Keratinocyte (primary cell): ENCODE measurements at regions not wholly inside any gene's neighbourhood (a gene's known extent, or its start where the extent isn't known, plus 50 kb on each side); places are given as distances from the start of the nearest gene placed in this dataset.

Experiments used
- DNase-seq: peaks from one replicate; pipeline ENCODE4 v3.0.0-alpha.2; 2011; ENCODE audit warnings: low read depth, missing footprints, low spot score
- FAIRE-seq: peaks from 2 replicates; lab custom pipeline; 2011; peaks lifted over from hg19 to GRCh38; lab: Jason Lieb, UNC
- H2AFZ ChIP-seq: 2 replicates; pipeline ENCODE4 v1.6.0; 2012; ENCODE audit warnings: low read length, control low read depth, inconsistent platforms; ENCODE audit not compliant: control insufficient read depth
- H3K27ac ChIP-seq: 2 replicates; pipeline ENCODE4 v1.5.1; 2011; ENCODE audit warnings: low read length; ENCODE audit not compliant: control insufficient read depth, insufficient read depth
- H3K27me3 ChIP-seq: 3 replicates; pipeline ENCODE4 v1.6.0; 2011; ENCODE audit warnings: low read length; ENCODE audit not compliant: control insufficient read depth, insufficient read depth; ENCODE audit errors: extremely low read depth
- H3K36me3 ChIP-seq, 2 experiments: 2 replicates in 1 of 2; 3 replicates in 1 of 2; pipeline ENCODE4 v1.5.1; 2011; ENCODE audit warnings: low read length in 2 of 2, mild to moderate bottlenecking in 1 of 2; ENCODE audit not compliant: control insufficient read depth in 2 of 2, insufficient read depth in 2 of 2; ENCODE audit errors: extremely low read depth in 1 of 2
- H3K4me1 ChIP-seq: 3 replicates; pipeline ENCODE4 v1.5.1; 2011; ENCODE audit warnings: low read length; ENCODE audit not compliant: control insufficient read depth, insufficient read depth; ENCODE audit errors: extremely low read depth
- H3K4me2 ChIP-seq: 3 replicates; pipeline ENCODE4 v1.6.0; 2011; ENCODE audit warnings: low read depth, low read length; ENCODE audit not compliant: control insufficient read depth, insufficient read depth; ENCODE audit errors: extremely low read depth
- H3K4me3 ChIP-seq, 3 experiments: fragments of 200-600 bp in 1 of 3; sonication (generic) in 1 of 3; 2 replicates in 2 of 3; 3 replicates in 1 of 3; pipeline ENCODE4 v1.5.1; 2011 to 2016; ENCODE audit warnings: low read length in 3 of 3, mild to moderate bottlenecking in 3 of 3, control low read depth in 2 of 3, inconsistent platforms in 1 of 3, low read depth in 1 of 3, mixed read lengths in 1 of 3, mixed run types in 1 of 3, moderate library complexity in 1 of 3; ENCODE audit not compliant: control insufficient read depth in 2 of 3, insufficient read depth in 2 of 3; ENCODE audit errors: extremely low read depth in 1 of 3
- H3K79me2 ChIP-seq: 2 replicates; pipeline ENCODE4 v1.6.0; 2012; ENCODE audit warnings: low read length; ENCODE audit not compliant: control insufficient read depth, insufficient read depth
- H3K9ac ChIP-seq: 3 replicates; pipeline ENCODE4 v1.6.0; 2011; ENCODE audit warnings: low read length; ENCODE audit not compliant: control insufficient read depth, insufficient read depth; ENCODE audit errors: extremely low read depth
- H3K9me1 ChIP-seq: 3 replicates; pipeline ENCODE4 v1.6.0; 2011; ENCODE audit warnings: low read length; ENCODE audit not compliant: control insufficient read depth, insufficient read depth; ENCODE audit errors: extremely low read depth
- H3K9me3 ChIP-seq: 2 replicates; pipeline ENCODE4 v1.5.1; 2012; ENCODE audit warnings: low read depth, low read length; ENCODE audit not compliant: control insufficient read depth
- H4K20me1 ChIP-seq: 3 replicates; pipeline ENCODE4 v1.6.0; 2011; ENCODE audit warnings: low read length; ENCODE audit not compliant: control insufficient read depth, insufficient read depth; ENCODE audit errors: extremely low read depth
- EZH2 ChIP-seq: IDR thresholded peaks from one replicate; pipeline ENCODE4 v1.6.1; 2012; ENCODE audit warnings: inconsistent platforms, mild to moderate bottlenecking, low read length, moderate library complexity
- dilution Hi-C: fragments of 300-500 bp; cut with MboI; formaldehyde crosslinking; loops from one replicate; pipeline ENCODE4 v1.7.0; 2020; ENCODE audit warnings: low sequenced_read_pairs; ENCODE audit not compliant: extremely low pct_ligation_motif_present
- TF ChIP-seq, protein P1 (sequence below), 3 experiments: IDR thresholded peaks in 1 of 3; conservative IDR thresholded peaks in 1 of 3; optimal IDR thresholded peaks in 1 of 3; 2 replicates in 2 of 3; 3 replicates in 1 of 3; pipeline versions ENCODE3 to v1.5.1; 2011; ENCODE audit warnings: low read length in 3 of 3, mild to moderate bottlenecking in 3 of 3, moderate library complexity in 2 of 3, control low read depth in 1 of 3, inconsistent platforms in 1 of 3; ENCODE audit not compliant: insufficient read depth in 2 of 3; ENCODE audit errors: extremely low read depth in 1 of 3

DNA sequence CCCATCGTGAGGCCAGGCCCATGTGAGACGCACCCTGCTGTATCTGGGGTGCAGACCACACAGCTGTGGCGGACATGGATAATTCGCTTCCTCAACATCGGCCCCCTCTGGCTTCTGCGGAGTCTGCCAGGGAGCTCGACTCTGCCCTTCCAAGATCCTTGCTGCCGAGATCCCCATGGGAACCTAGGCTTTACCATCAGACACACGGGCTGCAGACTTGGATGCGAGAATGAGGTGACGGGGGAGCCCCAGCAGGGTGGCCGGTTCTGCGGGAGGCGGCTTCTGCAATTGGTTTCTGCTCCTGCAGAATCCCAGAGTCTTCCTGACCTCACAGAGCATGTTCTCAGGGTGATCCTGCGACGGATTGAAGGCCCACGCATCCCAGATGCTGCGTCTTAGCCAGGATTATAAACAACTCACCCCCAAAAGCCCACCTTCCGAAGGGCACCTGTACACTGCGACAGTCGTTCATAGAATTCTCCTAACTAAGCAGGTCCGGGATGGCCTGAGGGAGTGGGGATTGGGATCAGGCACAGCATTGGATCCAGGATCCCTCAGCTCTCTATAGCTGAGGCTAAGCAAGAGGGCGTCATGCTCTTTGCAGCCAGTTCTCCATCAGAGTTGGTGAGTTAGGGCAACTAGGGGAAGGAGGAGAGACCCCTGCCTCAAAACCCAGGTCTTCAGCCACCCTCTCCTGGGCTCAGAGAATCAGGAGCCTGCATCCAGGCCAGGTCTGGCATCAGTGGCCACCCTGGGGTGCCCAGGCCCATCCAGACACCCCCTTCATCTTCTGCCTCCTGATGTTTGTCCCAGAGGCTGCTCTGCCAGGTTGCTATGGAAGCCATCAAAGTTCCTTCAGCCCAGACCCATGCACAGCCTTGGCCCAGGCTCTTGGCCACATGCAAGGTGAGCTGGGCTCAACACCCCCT, 74.7 kb upstream of the SNTG2 start:
- Histone ChIP-seq H3K27me3 (no peaks in the 10 kb centered on the region), H3K27ac (no peak overlapping the region), H3K9me3 (peaks cover 11% of the 10 kb centered on the region), H3K9ac (no peak overlapping the region), H4K20me1 (no peaks in the 10 kb centered on the region), H2AFZ (no peak overlapping the region), H3K79me2 (no peaks in the 10 kb centered on the region), H3K36me3 (no peaks in the 10 kb centered on the region), H3K9me1 (no peaks in the 10 kb centered on the region), H3K4me1 (no peaks in the 10 kb centered on the region), H3K4me3 (no peak overlapping the region), H3K4me2 (no peak overlapping the region)
- DNase-seq (no peak), FAIRE-seq (no peak)
- dilution Hi-C loops = no loop called here
- TF ChIP-seq, protein P1, sequence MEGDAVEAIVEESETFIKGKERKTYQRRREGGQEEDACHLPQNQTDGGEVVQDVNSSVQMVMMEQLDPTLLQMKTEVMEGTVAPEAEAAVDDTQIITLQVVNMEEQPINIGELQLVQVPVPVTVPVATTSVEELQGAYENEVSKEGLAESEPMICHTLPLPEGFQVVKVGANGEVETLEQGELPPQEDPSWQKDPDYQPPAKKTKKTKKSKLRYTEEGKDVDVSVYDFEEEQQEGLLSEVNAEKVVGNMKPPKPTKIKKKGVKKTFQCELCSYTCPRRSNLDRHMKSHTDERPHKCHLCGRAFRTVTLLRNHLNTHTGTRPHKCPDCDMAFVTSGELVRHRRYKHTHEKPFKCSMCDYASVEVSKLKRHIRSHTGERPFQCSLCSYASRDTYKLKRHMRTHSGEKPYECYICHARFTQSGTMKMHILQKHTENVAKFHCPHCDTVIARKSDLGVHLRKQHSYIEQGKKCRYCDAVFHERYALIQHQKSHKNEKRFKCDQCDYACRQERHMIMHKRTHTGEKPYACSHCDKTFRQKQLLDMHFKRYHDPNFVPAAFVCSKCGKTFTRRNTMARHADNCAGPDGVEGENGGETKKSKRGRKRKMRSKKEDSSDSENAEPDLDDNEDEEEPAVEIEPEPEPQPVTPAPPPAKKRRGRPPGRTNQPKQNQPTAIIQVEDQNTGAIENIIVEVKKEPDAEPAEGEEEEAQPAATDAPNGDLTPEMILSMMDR (optimal IDR thresholded peaks at IDR 0.05 in 1 of 3, IDR thresholded peaks at IDR 0.05 in 1 of 3, conservative IDR thresholded peaks at IDR 0.05 in 1 of 3; ENCODE audit: extremely low read depth in 1 of 3, insufficient read depth in 2 of 3, low read length in 3 of 3) = no peak
- TF ChIP-seq EZH2 = no peak

DNA sequence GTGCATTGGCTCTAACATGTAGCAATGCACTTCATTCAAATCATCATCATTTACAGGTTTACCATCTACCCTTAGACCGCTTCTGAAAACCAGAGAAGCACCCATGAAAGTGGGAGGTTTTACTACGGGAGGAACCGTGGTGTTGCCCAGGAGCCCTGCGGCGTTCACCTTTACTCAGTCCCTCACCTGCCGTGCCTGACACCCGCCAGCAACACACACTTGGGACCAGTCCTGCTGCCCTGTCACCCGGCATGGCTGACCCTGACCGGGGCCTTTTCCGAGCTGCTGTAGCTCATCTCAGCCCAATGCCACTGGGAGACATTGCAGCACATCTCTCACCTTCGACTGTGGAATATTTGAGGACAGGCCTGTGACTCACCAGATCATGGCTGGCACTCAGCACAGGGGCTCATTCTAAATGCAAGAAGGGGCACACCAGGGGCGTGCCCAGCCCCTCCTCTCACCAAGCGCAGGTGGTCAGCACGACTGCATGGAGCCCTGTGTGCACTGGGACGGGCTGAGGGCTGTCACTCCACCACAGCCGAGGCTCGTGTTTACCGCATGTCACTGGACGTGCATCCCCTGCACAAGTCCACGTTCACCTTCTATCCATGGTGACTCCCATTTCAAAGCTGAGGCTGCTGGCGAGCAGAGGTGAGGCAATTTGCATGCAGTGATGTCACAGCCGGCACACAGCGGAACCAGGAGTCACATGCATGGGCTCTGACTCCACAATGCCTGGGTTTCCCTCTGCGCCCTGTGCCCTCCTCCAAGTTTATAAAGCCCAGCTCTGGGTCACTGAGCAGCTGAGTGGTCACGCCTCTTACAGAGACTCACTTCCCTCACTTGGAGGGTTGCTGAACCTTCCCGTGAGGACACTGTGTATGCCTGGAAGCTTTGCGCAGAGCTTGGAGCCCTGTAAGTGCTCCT, 76.7 kb upstream of the SNTG2 start:
- FAIRE-seq (no peak), DNase-seq (no peak)
- Histone ChIP-seq H3K9me3 (peaks cover 11% of the 10 kb centered on the region), H4K20me1 (no peaks in the 10 kb centered on the region), H3K9ac (no peak overlapping the region), H3K4me1 (no peaks in the 10 kb centered on the region), H2AFZ (no peak overlapping the region), H3K27ac (no peak overlapping the region), H3K27me3 (no peaks in the 10 kb centered on the region), H3K4me2 (no peak overlapping the region), H3K9me1 (no peaks in the 10 kb centered on the region), H3K4me3 (no peak overlapping the region), H3K79me2 (no peaks in the 10 kb centered on the region), H3K36me3 (no peaks in the 10 kb centered on the region)
- TF ChIP-seq, protein P1 (optimal IDR thresholded peaks at IDR 0.05 in 1 of 3, IDR thresholded peaks at IDR 0.05 in 1 of 3, conservative IDR thresholded peaks at IDR 0.05 in 1 of 3; ENCODE audit: extremely low read depth in 1 of 3, insufficient read depth in 2 of 3, low read length in 3 of 3) = no peak
- TF ChIP-seq EZH2 = no peak
- dilution Hi-C loops = no loop called here
